Naive thymus-derived CD8-positive, alpha-beta T cell (primary cell): ENCODE measurements at regions not wholly inside any gene's neighbourhood (a gene's known extent, or its start where the extent isn't known, plus 50 kb on each side); places are given as distances from the start of the nearest gene placed in this dataset.

ENCODE experiments used
- ATAC-seq, 2 donors: fragments of 150-1000 bp; cut with Tn5 transposase in 1 of 2; sonication (Bioruptor Pico), chemical (Tn5 transposase) in 1 of 2; 1 replicate in 1 of 2; 2 replicates in 1 of 2; pipeline ENCODE4 v1.10.0; 2021; ENCODE audit warnings: mild to moderate bottlenecking in 2 of 2, moderate library complexity in 2 of 2
- POLR2A ChIA-PET: fragments of 350-600 bp; sonication (Branson Sonifier 250); formaldehyde crosslinking; loops from one replicate; lab custom pipeline; 2021; ENCODE audit warnings: antibody characterized with exemption; lab: Charles Lee
- DNase-seq, 10 donors: peaks; one replicate each; pipeline versions ENCODE4 v3.0.0 to v3.0.0-alpha.2; 2020 to 2022
- H3K27ac Mint-ChIP-seq, 10 donors: one replicate each; pipeline ENCODE4 v1.8.0; 2020 to 2022; ENCODE audit warnings: mild to moderate bottlenecking in 10 of 10, mixed read lengths in 10 of 10, moderate library complexity in 4 of 10, inconsistent platforms in 1 of 10
- H3K27me3 Mint-ChIP-seq, 5 donors: one replicate each; pipeline ENCODE4 v1.8.0; 2021 to 2022; ENCODE audit warnings: mixed read lengths in 5 of 5
- H3K36me3 Mint-ChIP-seq, 3 donors: one replicate each; pipeline ENCODE4 v1.8.0; 2020 to 2022; ENCODE audit warnings: mixed read lengths in 3 of 3, mild to moderate bottlenecking in 2 of 3, inconsistent platforms in 1 of 3
- H3K4me1 Mint-ChIP-seq, 4 donors: one replicate each; pipeline ENCODE4 v1.8.0; 2021 to 2022; ENCODE audit warnings: mixed read lengths in 4 of 4
- H3K4me3 Mint-ChIP-seq, 10 donors: one replicate each; pipeline ENCODE4 v1.8.0; 2020 to 2022; ENCODE audit warnings: mild to moderate bottlenecking in 10 of 10, mixed read lengths in 10 of 10, moderate library complexity in 6 of 10, inconsistent platforms in 1 of 10
- H3K9me3 Mint-ChIP-seq, 9 donors: one replicate each; pipeline ENCODE4 v1.8.0; 2020 to 2022; ENCODE audit warnings: mixed read lengths in 9 of 9, mild to moderate bottlenecking in 3 of 9, inconsistent platforms in 1 of 9, moderate library complexity in 1 of 9

- POLR2A ChIA-PET: no interaction called here
- ATAC-seq (no peak), DNase-seq (no peak)
- Mint-ChIP-seq H3K27me3 (no peaks in the 10 kb centered on the region), H3K9me3 (peaks cover 8 to 50% (median 18%) of the 10 kb centered on the region in 9 donors), H3K27ac (no peak overlapping the region), H3K36me3 (peaks cover 0 to 4% (median 0%) of the 10 kb centered on the region in 3 donors), H3K4me1 (no peaks in the 10 kb centered on the region), H3K4me3 (no peak overlapping the region)
Observed at GRCh38 chr3:148631124-148631903, 66.4 kb upstream of the AGTR1 start.

- H3K9me3 Mint-ChIP-seq: peaks cover 0 to 4% (median 0%) of the 10 kb centered on the region in 9 donors
Observed at GRCh38 chr3:148641722-148642121, 56.0 kb upstream of the AGTR1 start.

GRCh38 chr3:148642214-148642613 lies 55.5 kb upstream of the AGTR1 start:
- DNase-seq (no peak), ATAC-seq (no peak)
- H3K4me3 Mint-ChIP-seq: no peak overlapping the region
- H3K27me3 Mint-ChIP-seq: no peaks in the 10 kb centered on the region
- H3K36me3 Mint-ChIP-seq: no peaks in the 10 kb centered on the region
- peaks cover 0 to 4% (median 0%) of the 10 kb centered on the region in 9 donors for H3K9me3 Mint-ChIP-seq
- H3K4me1 Mint-ChIP-seq: no peaks in the 10 kb centered on the region
- POLR2A ChIA-PET: no interaction called here
- no peak overlapping the region for H3K27ac Mint-ChIP-seq

More at GRCh38 chr3:148641722-148642121, 56.0 kb upstream of the AGTR1 start:
- Mint-ChIP-seq H3K4me1 (no peaks in the 10 kb centered on the region), H3K4me3 (no peak overlapping the region), H3K27me3 (no peaks in the 10 kb centered on the region), H3K36me3 (no peaks in the 10 kb centered on the region), H3K27ac (no peak overlapping the region)
- ATAC-seq (no peak), DNase-seq (no peak)
- POLR2A ChIA-PET: no interaction called here

GRCh38 chr3:148642616-148643015 lies 55.1 kb upstream of the AGTR1 start:
- Mint-ChIP-seq H3K36me3 (no peaks in the 10 kb centered on the region), H3K4me1 (no peaks in the 10 kb centered on the region), H3K4me3 (no peak overlapping the region), H3K27ac (no peak overlapping the region), H3K9me3 (peaks cover 0 to 2% (median 0%) of the 10 kb centered on the region in 9 donors), H3K27me3 (no peaks in the 10 kb centered on the region)
- POLR2A ChIA-PET: no interaction called here
- no peak for DNase-seq
- no peak for ATAC-seq

GRCh38 chr3:148643389-148643840 lies 54.3 kb upstream of the AGTR1 start:
- POLR2A ChIA-PET: no interaction called here
- DNase-seq (no peak), ATAC-seq (no peak)
- no peaks in the 10 kb centered on the region for H3K27me3 Mint-ChIP-seq
- H3K36me3 Mint-ChIP-seq: no peaks in the 10 kb centered on the region
- H3K27ac Mint-ChIP-seq: no peak overlapping the region
- H3K4me1 Mint-ChIP-seq: no peaks in the 10 kb centered on the region
- H3K9me3 Mint-ChIP-seq: peaks cover 0 to 2% (median 0%) of the 10 kb centered on the region in 9 donors
- no peak overlapping the region for H3K4me3 Mint-ChIP-seq

GRCh38 chr3:148646126-148646665 lies 51.5 kb upstream of the AGTR1 start:
- Mint-ChIP-seq H3K36me3 (no peaks in the 10 kb centered on the region), H3K4me3 (no peak overlapping the region), H3K27ac (no peak overlapping the region), H3K4me1 (no peaks in the 10 kb centered on the region), H3K9me3 (peaks cover 0 to 2% (median 0%) of the 10 kb centered on the region in 9 donors), H3K27me3 (no peaks in the 10 kb centered on the region)
- ATAC-seq (no peak), DNase-seq (no peak)
- POLR2A ChIA-PET: no interaction called here
